Adipocyte (in vitro differentiated cells): ENCODE measurements at regions not wholly inside any gene's neighbourhood (a gene's known extent, or its start where the extent isn't known, plus 50 kb on each side); places are given as distances from the start of the nearest gene placed in this dataset.

Experiments used
- DNase-seq: peaks from one replicate; pipeline ENCODE4 v3.0.0-alpha.2; 2015; ENCODE audit warnings: low read depth
- H3K27me3 ChIP-seq: replicated peaks from 2 replicates; pipeline ENCODE4 v1.7.0; 2013; ENCODE audit warnings: mild to moderate bottlenecking, low read length, moderate library complexity; ENCODE audit not compliant: control insufficient read depth, insufficient read depth
- H3K36me3 ChIP-seq: 2 replicates; pipeline ENCODE4 v1.7.0; 2013; ENCODE audit warnings: low read length, mild to moderate bottlenecking, moderate library complexity; ENCODE audit not compliant: control insufficient read depth, insufficient read depth, severe bottlenecking
- H3K4me1 ChIP-seq: 2 replicates; pipeline ENCODE4 v1.7.0; 2013; ENCODE audit warnings: mild to moderate bottlenecking, low read length, moderate library complexity; ENCODE audit not compliant: control insufficient read depth, insufficient read depth
- H3K4me3 ChIP-seq: 2 replicates; pipeline ENCODE4 v1.7.0; 2013; ENCODE audit warnings: mild to moderate bottlenecking, low read length, moderate library complexity
- H3K9ac ChIP-seq: 2 replicates; pipeline ENCODE4 v1.7.0; 2013; ENCODE audit warnings: mild to moderate bottlenecking, low read length, moderate library complexity
- H3K9me3 ChIP-seq: 2 replicates; pipeline ENCODE4 v1.7.0; 2013; ENCODE audit warnings: mild to moderate bottlenecking, low read length, moderate library complexity; ENCODE audit not compliant: control insufficient read depth

GRCh38 chr12:125288931-125289928 is 224.0 kb downstream of the AACS start:
- Histone ChIP-seq H3K9ac (no peak overlapping the region), H3K36me3 (no peaks in the 10 kb centered on the region), H3K4me3 (peak overlapping the region; percentile 18), H3K27me3 (peaks cover 7% of the 10 kb centered on the region), H3K4me1 (no peaks in the 10 kb centered on the region), H3K9me3 (peaks cover 5% of the 10 kb centered on the region)
- no peak for DNase-seq

GRCh38 chr12:125289970-125290369 is 224.7 kb downstream of the AACS start:
- Histone ChIP-seq H3K4me3 (peak overlapping the region; percentile 18), H3K4me1 (no peaks in the 10 kb centered on the region), H3K9ac (no peak overlapping the region), H3K27me3 (peaks cover 7% of the 10 kb centered on the region), H3K36me3 (no peaks in the 10 kb centered on the region), H3K9me3 (peaks cover 6% of the 10 kb centered on the region)
- DNase-seq: no peak

- Histone ChIP-seq H3K27me3 (peaks cover 7% of the 10 kb centered on the region), H3K9ac (no peak overlapping the region), H3K36me3 (no peaks in the 10 kb centered on the region), H3K4me3 (no peak overlapping the region), H3K4me1 (no peaks in the 10 kb centered on the region), H3K9me3 (peaks cover 6% of the 10 kb centered on the region)
- DNase-seq: no peak
Observed at GRCh38 chr12:125292700-125293099, 227.5 kb downstream of the AACS start.

GRCh38 chr12:125295550-125295949 is 230.3 kb downstream of the AACS start:
- Histone ChIP-seq H3K9ac (no peak overlapping the region), H3K4me1 (no peaks in the 10 kb centered on the region), H3K4me3 (no peak overlapping the region), H3K27me3 (peaks cover 7% of the 10 kb centered on the region), H3K9me3 (peaks cover 6% of the 10 kb centered on the region), H3K36me3 (no peaks in the 10 kb centered on the region)
- no peak for DNase-seq

- Histone ChIP-seq H3K27me3 (no peaks in the 10 kb centered on the region), H3K9me3 (peaks cover 6% of the 10 kb centered on the region), H3K9ac (no peak overlapping the region), H3K36me3 (no peaks in the 10 kb centered on the region), H3K4me3 (no peak overlapping the region), H3K4me1 (no peaks in the 10 kb centered on the region)
- DNase-seq: no peak
Observed at GRCh38 chr12:125296701-125297100, 231.5 kb downstream of the AACS start.

- no peak overlapping the region for H3K4me3 ChIP-seq
- H3K9me3 ChIP-seq: peaks cover 3% of the 10 kb centered on the region
- no peaks in the 10 kb centered on the region for H3K4me1 ChIP-seq
- no peaks in the 10 kb centered on the region for H3K36me3 ChIP-seq
- no peak for DNase-seq
- H3K9ac ChIP-seq: no peak overlapping the region
- no peaks in the 10 kb centered on the region for H3K27me3 ChIP-seq
Observed at GRCh38 chr12:125299840-125300239, 234.6 kb downstream of the AACS start.

GRCh38 chr12:125300249-125300648 is 235.0 kb downstream of the AACS start:
- no peaks in the 10 kb centered on the region for H3K27me3 ChIP-seq
- H3K4me3 ChIP-seq: no peak overlapping the region
- no peaks in the 10 kb centered on the region for H3K36me3 ChIP-seq
- H3K9me3 ChIP-seq: peaks cover 3% of the 10 kb centered on the region
- no peak for DNase-seq
- no peak overlapping the region for H3K9ac ChIP-seq
- H3K4me1 ChIP-seq: no peaks in the 10 kb centered on the region

- H3K9me3 ChIP-seq: peaks cover 3% of the 10 kb centered on the region
- DNase-seq: no peak
- no peaks in the 10 kb centered on the region for H3K36me3 ChIP-seq
- peaks cover 6% of the 10 kb centered on the region for H3K27me3 ChIP-seq
- H3K9ac ChIP-seq: no peak overlapping the region
- H3K4me1 ChIP-seq: no peaks in the 10 kb centered on the region
- H3K4me3 ChIP-seq: no peak overlapping the region
Observed at GRCh38 chr12:125303337-125303736, 238.1 kb downstream of the AACS start.

GRCh38 chr12:125304029-125304428 is 238.8 kb downstream of the AACS start:
- Histone ChIP-seq H3K9me3 (peaks cover 3% of the 10 kb centered on the region), H3K4me3 (no peak overlapping the region), H3K27me3 (peaks cover 6% of the 10 kb centered on the region), H3K4me1 (no peaks in the 10 kb centered on the region), H3K36me3 (no peaks in the 10 kb centered on the region), H3K9ac (no peak overlapping the region)
- DNase-seq: no peak

GRCh38 chr12:125305231-125305630 is 240.0 kb downstream of the AACS start:
- Histone ChIP-seq H3K9ac (no peak overlapping the region), H3K4me1 (no peaks in the 10 kb centered on the region), H3K9me3 (peaks cover 3% of the 10 kb centered on the region), H3K36me3 (no peaks in the 10 kb centered on the region), H3K4me3 (no peak overlapping the region), H3K27me3 (peaks cover 6% of the 10 kb centered on the region)
- no peak for DNase-seq

- H3K27me3 ChIP-seq: peaks cover 6% of the 10 kb centered on the region
- no peak for DNase-seq
- H3K4me3 ChIP-seq: no peak overlapping the region
Observed at GRCh38 chr12:125310461-125310860, 245.2 kb downstream of the AACS start.

More at GRCh38 chr12:125310461-125310860, 245.2 kb downstream of the AACS start:
- Histone ChIP-seq H3K9ac (no peak overlapping the region), H3K4me1 (no peaks in the 10 kb centered on the region), H3K36me3 (no peaks in the 10 kb centered on the region), H3K9me3 (no peaks in the 10 kb centered on the region)
